ENCODE measurements at regions not wholly inside any gene's neighbourhood (a gene's known extent, or its start where the extent isn't known, plus 50 kb on each side); places are given as distances from the start of the nearest gene placed in this dataset.

DNA sequence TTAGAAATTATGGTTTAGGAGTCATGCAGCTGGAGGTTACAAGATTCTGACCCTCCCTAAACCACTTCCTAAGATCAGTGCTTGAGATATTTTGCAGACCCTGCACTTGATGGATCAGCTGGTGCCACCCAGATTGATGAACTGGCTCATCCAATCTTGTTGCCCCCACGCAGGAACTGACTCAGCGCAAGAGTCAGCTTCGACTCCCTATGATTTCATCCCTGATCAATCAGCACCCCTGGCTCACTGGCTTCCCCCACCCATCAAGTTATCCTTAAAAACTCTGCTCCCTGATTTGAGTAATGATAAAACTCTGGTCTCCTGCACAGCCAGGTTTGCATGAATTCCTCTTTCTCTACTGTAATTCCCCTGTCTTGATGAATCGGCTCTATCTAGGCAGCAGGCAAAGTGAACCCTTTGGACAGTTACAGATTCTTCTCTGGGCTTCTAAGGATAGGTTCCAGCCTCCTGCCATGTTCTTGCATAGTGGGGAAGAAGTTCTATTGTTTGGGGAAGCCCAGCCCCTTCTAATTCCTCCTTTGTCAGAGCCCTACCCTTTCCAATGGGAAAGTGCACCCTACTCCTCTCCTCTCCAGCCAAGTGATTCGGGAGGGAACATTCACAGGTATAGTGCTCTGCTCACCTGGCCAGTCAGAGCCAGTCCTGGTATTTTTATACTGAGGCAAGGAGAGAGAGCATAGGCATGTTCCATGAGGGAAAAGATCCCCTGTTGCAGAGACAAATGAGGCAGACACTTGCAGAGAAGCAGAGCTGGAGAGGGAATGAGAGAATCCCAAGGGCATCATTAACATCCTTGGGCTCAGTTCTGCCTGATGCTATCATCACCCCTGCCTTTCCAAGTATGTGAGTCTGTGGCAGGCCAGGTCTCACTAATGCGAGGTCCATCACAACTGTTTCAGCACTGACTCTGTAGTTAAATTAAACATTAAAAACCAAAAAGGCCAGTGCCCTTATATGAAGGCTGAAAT lies 224.4 kb upstream of the GALNT17 start:
- peak in 9 of 56 donors; percentile 0 to 12 (median 6) for DNase-seq

GRCh38 chr7:70913924-70914323 lies 218.0 kb upstream of the GALNT17 start:
- DNase-seq, result no peak

DNA sequence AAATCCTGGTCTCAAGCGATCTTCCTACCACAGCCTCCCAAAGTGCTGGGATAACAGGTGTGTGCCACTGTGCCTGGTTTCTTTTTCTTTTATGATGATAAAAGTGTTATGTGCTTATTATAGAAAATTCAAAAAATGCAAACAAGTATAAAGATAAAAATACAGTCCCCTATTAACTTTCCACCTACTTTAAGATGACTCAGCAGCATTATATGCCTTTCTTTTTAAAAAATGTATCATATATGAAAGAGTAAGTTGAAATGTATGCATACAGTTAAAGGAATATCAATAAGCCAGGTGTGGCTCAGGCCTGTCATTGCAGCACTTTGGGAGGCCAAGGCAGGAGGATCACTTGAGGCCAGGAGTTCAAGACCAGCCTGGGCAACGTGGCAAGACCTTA lies 216.9 kb upstream of the GALNT17 start:
- DNase-seq, result no peak

GRCh38 chr7:70919481-70920073 lies 212.4 kb upstream of the GALNT17 start:
- no peak for DNase-seq

DNA sequence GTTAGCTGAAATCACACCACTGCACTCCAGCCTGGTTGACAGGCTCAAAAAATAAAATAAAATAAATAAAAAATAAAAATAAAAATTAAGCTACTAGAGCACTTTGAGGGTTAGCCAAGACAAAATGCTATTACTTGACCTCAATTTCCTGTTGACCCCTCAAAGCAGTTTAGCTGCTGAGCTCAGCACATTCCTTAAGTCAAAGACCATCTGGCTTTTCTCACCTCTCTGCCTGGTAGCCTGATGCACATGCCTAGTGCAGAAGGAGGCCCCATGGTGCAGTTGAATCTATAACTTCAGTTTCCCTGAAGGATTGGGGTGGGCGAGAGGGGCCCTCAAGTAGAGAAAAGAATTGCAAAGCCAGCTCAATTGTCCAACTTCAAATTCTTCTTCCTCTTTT lies 211.1 kb upstream of the GALNT17 start:
- DNase-seq, result no peak

DNA sequence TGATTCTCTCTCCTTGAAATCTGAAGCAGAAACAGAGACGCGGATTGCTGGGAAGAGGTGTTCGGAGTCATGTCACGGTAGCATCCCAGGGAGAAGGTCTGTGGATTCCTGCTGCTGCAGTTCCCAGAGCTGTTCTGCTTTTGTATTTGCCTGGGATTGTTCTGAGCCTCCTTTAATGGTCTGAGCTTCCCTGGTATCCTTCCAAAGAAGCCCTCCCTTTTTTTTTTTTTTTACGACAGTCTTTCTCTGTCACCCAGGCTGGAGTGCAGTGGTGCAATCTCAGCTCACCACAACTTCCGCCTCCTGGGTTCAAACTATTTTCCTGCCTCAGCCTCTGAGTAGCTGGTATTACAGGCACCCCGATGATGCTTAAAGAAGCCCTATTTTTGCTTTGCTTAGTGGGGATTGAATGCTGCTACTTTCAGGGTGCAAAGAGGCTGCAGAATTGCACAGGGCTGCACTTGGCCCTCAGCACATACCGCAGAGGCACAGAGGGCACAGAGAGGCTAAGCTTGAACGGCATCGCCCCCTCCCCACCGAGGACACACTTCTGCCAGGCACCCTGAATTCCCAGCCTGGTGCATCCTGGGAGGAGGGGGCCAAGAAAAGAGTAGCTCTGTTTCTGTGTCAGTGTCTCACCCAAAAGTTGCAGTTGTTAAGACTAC lies 208.6 kb upstream of the GALNT17 start:
- DNase-seq, result peak in 2 of 56 donors; percentile 2 to 3

GRCh38 chr7:70925411-70926115 lies 206.4 kb upstream of the GALNT17 start:
- DNase-seq, result no peak

GRCh38 chr7:70926666-70927065 lies 205.3 kb upstream of the GALNT17 start:
- DNase-seq, result no peak

- no peak for DNase-seq
Observed at GRCh38 chr7:70935311-70935710, 196.6 kb upstream of the GALNT17 start.

- peak in 2 of 56 donors; percentile 1 to 6 for DNase-seq
Observed at GRCh38 chr7:70935854-70936253, 196.1 kb upstream of the GALNT17 start.

DNA sequence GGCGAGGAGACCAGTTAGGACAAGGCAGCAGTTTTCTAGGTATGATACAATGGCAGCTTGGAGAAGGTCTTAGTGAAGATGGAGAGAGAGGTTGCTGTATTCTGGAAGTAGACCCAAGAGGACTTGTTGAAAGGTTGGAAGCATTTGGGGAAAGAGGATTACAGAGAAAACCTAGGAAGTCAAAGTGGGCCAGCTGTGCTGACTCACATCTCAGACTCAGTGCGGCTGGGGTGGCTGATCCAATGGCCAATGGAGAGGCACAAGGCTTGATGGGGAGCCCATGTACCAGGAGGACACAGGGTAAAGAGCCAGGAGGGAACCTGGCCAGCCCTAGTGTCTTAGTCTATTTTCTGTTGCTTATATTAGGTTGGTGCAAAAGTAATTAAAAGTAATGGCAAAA lies 194.5 kb upstream of the GALNT17 start:
- DNase-seq, result no peak

GRCh38 chr7:70940597-70940996 lies 191.3 kb upstream of the GALNT17 start:
- no peak for DNase-seq

DNA sequence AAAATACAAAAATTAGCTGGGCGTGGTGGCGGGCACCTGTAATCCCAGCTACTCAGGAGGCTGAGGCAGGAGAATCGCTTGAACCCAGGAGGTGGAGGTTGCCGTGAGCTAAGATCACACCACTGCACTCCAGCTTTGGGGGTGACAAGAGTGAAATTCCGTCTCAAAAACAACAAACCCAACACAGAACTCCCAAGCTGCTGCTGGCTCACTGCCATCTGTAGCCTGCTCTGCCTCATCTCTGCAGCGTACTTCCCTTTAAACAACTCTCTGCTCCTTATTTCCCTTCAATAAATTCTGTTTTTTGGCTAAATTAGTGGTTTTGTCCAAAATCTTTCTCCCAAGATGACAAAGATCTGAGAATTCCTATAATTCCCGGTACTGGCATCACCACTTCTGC lies 189.2 kb upstream of the GALNT17 start:
- no peak for DNase-seq

GRCh38 chr7:70944516-70944915 lies 187.4 kb upstream of the GALNT17 start:
- no peak for DNase-seq

GRCh38 chr7:70947181-70947580 lies 184.8 kb upstream of the GALNT17 start:
- no peak for DNase-seq

GRCh38 chr7:70949862-70950261 lies 182.1 kb upstream of the GALNT17 start:
- no peak for DNase-seq

DNA sequence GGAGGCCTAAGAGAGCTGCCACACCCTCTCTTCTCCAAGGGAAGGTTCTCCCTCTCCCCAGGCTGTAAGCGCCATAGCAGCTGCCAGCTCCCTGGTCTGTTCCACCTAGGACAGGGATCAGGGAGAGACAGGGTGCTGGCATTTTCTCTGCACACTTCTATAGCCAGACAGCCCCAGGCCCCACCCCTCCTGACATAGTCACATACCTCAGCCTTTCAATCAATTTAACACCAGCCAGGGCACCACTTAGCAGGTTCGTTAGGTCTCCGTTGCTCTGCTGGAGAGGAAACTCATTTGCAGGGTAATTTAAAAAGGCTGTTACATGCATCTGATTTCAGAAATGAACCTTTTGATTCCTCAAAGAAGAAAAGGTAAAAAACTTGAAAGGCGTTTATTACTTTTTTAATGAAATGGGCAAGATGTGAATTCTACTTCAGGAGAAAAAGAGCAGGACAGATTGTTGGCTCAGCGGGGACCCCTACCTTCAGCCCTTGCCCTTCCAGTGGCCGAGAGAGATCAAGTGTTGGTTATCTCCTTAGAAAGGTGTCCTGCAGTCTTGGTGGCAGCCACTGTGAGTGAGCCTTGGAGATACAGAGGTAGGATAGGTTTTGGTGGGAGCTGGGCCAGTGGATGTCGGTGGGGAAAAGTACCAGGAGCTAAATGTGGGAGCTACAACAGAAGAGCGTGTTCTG lies 180.5 kb upstream of the GALNT17 start:
- no peak for DNase-seq

- DNase-seq, result no peak
Observed at GRCh38 chr7:70952311-70952710, 179.6 kb upstream of the GALNT17 start.

DNA sequence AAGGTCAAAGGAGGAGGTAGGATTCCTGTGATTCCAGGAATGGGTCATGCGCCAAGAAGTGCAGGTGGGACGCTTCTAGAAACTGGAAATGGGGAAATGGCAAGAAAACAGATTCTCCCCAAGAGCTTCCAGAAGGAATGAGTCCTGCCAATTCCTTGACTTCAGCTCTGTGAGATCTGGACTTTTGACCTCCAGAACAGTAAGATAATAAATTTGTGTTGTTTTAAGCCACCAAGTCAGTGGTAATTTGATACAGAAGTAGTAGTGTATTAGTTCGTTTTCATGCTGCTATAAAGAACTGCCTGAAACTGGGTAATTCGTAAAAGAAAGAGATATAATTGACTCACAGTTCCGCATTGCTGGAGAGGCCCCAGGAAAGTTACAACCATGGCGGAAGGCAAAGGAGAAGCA lies 178.6 kb upstream of the GALNT17 start:
- DNase-seq, result no peak

DNA sequence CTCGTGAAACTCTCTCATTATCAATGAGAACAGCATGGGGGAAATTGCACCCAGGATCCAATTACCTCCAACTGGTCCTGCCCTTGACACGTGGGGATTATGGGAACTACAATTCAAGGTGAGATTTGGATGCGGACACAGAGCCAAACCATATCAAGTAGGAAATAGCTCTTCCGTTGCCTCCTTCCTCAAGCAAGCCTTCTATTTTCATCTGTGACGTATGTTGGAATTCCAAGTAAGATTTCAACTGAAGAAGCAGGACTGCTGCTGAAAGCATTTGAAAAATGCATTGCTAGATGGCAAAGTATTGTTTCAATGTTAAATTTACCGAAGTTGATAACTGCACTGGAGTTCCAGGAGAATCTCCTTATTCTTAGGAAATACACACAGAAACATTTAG lies 178.1 kb upstream of the GALNT17 start:
- no peak for DNase-seq

GRCh38 chr7:70972693-70973092 lies 159.3 kb upstream of the GALNT17 start:
- DNase-seq, result no peak

Data from nucleus accumbens (tissue), 56 donors.